Esophagus squamous epithelium (tissue), 5 donors: ENCODE measurements at regions not wholly inside any gene's neighbourhood (a gene's known extent, or its start where the extent isn't known, plus 50 kb on each side); places are given as distances from the start of the nearest gene placed in this dataset.
"Not testable (repeated sequence)": the region's sequence is repeated elsewhere in the genome, so short reads cannot be mapped to it uniquely, and the experiment has no call there.

Source experiments
- DNase-seq: peaks from one replicate; lab custom pipeline; 2025; lab: John Stamatoyannopoulos, UW
- H3K27ac ChIP-seq, 4 donors: fragments of 200-600 bp; sonication (generic); one replicate each; pipeline ENCODE4 v1.5.1; 2016 to 2019; ENCODE audit warnings: mild to moderate bottlenecking in 1 of 4
- H3K27me3 ChIP-seq, 4 donors: fragments of 200-600 bp; sonication (generic); 1 replicate in 3 of 4; 2 replicates in 1 of 4; pipeline versions ENCODE4 v1.5.1 to v1.6.0; 2017 to 2021; ENCODE audit warnings: antibody characterized with exemption in 1 of 4
- H3K36me3 ChIP-seq, 3 donors: fragments of 200-600 bp; sonication (generic); one replicate each; pipeline ENCODE4 v1.5.1; 2016 to 2019
- H3K4me1 ChIP-seq, 3 donors: fragments of 200-600 bp; sonication (generic); one replicate each; pipeline ENCODE4 v1.5.1; 2017 to 2019
- H3K4me3 ChIP-seq, 4 donors: fragments of 200-600 bp; sonication (generic); 1 replicate in 3 of 4; 2 replicates in 1 of 4; pipeline ENCODE4 v1.5.1; 2016 to 2019; ENCODE audit warnings: mild to moderate bottlenecking in 2 of 4, moderate library complexity in 1 of 4
- H3K9me3 ChIP-seq, 3 donors: fragments of 200-600 bp; sonication (generic); one replicate each; pipeline ENCODE4 v1.5.1; 2016 to 2019
- CTCF ChIP-seq, 6 experiments: fragments of 450-650 bp in 4 of 6; fragments of 200-600 bp in 2 of 6; sonication (generic) in 2 of 6; IDR thresholded peaks; one replicate each; pipeline ENCODE4 v1.5.1; 2016 to 2019; ENCODE audit warnings: antibody characterized with exemption in 6 of 6, mild to moderate bottlenecking in 4 of 6, moderate library complexity in 4 of 6
- POLR2A ChIP-seq, 4 donors: fragments of 450-650 bp; IDR thresholded peaks; one replicate each; pipeline ENCODE4 v1.6.1; 2017; ENCODE audit warnings: antibody characterized with exemption in 4 of 4, mild to moderate bottlenecking in 4 of 4, moderate library complexity in 3 of 4
- WGBS, 2 donors: methylation state at CpG; one replicate each; pipeline ENCODE4 v1.1.5; 2018; 5-methylcytosine and 5-hydroxymethylcytosine counted together
- intact Hi-C: fragments of 100-400 bp; cut with DNase I; formaldehyde crosslinking; loops from one replicate; pipeline ENCODE4 v1.15.0; 2022
- donor health status: DM: yes; HTN: yes; CAD: no.

GRCh38 chr12:91636721-91637120, 454.1 kb upstream of the DCN start:
- H3K4me3 ChIP-seq, result no peak overlapping the region
- no peaks in the 10 kb centered on the region for H3K9me3 ChIP-seq
- TF ChIP-seq POLR2A (IDR thresholded peaks at IDR 0.05) (no peak), CTCF (IDR thresholded peaks at IDR 0.05) (no peak)
- no peak for DNase-seq
- intact Hi-C loops, result no loop called here
- WGBS, 2 donors, result 80 to 88% methylated on average over 4 of the region's 4 CpGs
- no peaks in the 10 kb centered on the region for H3K4me1 ChIP-seq
- no peak overlapping the region for H3K27ac ChIP-seq
- H3K36me3 ChIP-seq, result no peaks in the 10 kb centered on the region
- no peaks in the 10 kb centered on the region for H3K27me3 ChIP-seq

GRCh38 chr12:91634386-91634713, 451.7 kb upstream of the DCN start:
- H3K27me3 ChIP-seq, intact Hi-C loops, DNase-seq, H3K36me3 ChIP-seq, H3K9me3 ChIP-seq, H3K27ac ChIP-seq, H3K4me3 ChIP-seq, H3K4me1 ChIP-seq: not testable (repeated sequence)
- 90 to 100% methylated on average over 1 to 3 of the region's 3 CpGs for WGBS, 2 donors

GRCh38 chr12:91633734-91634357, 451.2 kb upstream of the DCN start:
- Histone ChIP-seq H3K9me3 (no peaks in the 10 kb centered on the region), H3K4me3 (no peak overlapping the region), H3K36me3 (no peaks in the 10 kb centered on the region), H3K27ac (no peak overlapping the region), H3K27me3 (no peaks in the 10 kb centered on the region), H3K4me1 (no peaks in the 10 kb centered on the region)
- 96 to 97% methylated on average over 4 to 7 of the region's 47 CpGs for WGBS, 2 donors
- intact Hi-C loops, result no loop called here
- no peak for DNase-seq
- no peak for TF ChIP-seq POLR2A (IDR thresholded peaks at IDR 0.05)
- TF ChIP-seq CTCF (IDR thresholded peaks at IDR 0.05), result no peak

- no peak for TF ChIP-seq POLR2A (IDR thresholded peaks at IDR 0.05)
- TF ChIP-seq CTCF (IDR thresholded peaks at IDR 0.05), result no peak
- 87 to 94% methylated on average over 3 of the region's 3 CpGs for WGBS, 2 donors
- no peak for DNase-seq
These were observed 450.6 kb upstream of the DCN start for GRCh38 chr12:91633206-91633605.

GRCh38 chr12:91632042-91632786, 449.6 kb upstream of the DCN start:
- TF ChIP-seq POLR2A (IDR thresholded peaks at IDR 0.05) (no peak), CTCF (IDR thresholded peaks at IDR 0.05) (no peak)
- Histone ChIP-seq H3K36me3 (no peaks in the 10 kb centered on the region), H3K4me3 (no peak overlapping the region), H3K4me1 (no peaks in the 10 kb centered on the region), H3K9me3 (no peaks in the 10 kb centered on the region), H3K27ac (no peak overlapping the region), H3K27me3 (no peaks in the 10 kb centered on the region)
- no peak for DNase-seq
- intact Hi-C loops, result no loop called here
- WGBS, 2 donors, result 81 to 83% methylated on average over 4 of the region's 4 CpGs

More at GRCh38 chr12:91633206-91633605, 450.6 kb upstream of the DCN start:
- intact Hi-C loops, result no loop called here
- Histone ChIP-seq H3K9me3 (no peaks in the 10 kb centered on the region), H3K4me1 (no peaks in the 10 kb centered on the region), H3K27me3 (no peaks in the 10 kb centered on the region), H3K27ac (no peak overlapping the region), H3K36me3 (no peaks in the 10 kb centered on the region), H3K4me3 (no peak overlapping the region)
